HG03039 (cell line): ENCODE measurements at regions not wholly inside any gene's neighbourhood (a gene's known extent, or its start where the extent isn't known, plus 50 kb on each side); places are given as distances from the start of the nearest gene placed in this dataset.

Source experiments
- ATAC-seq: cut with Tn5 transposase; IDR thresholded peaks from one replicate; pipeline ENCODE4 v1.9.1; 2021; ENCODE audit warnings: mild to moderate bottlenecking, moderate library complexity; ENCODE audit not compliant: unreplicated experiment

DNA sequence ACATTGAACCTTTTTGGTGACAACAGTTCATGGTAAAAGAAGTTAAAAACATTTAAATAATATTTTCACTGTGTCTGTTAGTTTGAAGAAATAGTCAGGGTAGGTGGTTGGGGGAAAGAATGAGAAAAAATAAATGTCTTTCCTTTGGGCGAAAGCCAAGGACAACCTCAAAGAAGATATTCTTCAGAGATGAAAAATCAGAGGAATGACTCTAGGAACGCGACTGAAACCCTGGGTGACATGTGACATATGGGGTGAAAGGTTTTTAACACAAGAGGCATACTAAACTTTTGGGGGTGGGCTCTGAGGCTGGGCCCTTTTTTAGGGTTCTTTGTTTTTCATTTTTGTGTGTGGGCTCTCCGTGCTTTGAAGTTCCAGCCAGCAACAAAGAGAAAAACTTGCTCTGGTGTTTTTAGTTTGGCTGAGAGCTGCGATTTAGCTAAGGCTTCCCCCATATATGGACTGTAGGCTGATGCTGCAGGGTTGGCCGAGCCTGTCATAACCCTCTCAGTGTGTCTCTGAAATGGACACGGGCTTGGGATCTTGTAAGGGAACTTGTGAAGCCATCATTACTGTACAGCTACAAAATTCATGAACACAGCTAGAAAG is 610.1 kb upstream of the ARID1B start:
- ATAC-seq: no peak

DNA sequence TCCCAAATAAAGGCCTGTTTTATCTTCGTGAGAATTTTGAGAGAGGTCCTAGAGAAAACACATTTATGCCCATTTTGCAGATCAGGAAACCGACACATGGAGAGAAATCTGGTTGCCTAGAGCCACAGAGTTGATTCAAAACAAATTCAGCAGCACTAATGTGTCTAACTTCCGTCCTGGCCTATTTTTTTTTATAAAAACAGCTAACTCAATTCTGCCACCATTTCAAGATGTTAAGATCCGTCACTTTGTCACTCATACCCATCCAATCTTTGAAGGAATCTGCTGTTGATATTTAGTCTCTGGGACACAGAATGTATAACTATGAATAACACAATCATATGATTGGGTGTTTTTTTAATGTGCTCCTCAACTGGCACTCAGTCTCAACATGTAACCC is 611.1 kb upstream of the ARID1B start:
- ATAC-seq: no peak

DNA sequence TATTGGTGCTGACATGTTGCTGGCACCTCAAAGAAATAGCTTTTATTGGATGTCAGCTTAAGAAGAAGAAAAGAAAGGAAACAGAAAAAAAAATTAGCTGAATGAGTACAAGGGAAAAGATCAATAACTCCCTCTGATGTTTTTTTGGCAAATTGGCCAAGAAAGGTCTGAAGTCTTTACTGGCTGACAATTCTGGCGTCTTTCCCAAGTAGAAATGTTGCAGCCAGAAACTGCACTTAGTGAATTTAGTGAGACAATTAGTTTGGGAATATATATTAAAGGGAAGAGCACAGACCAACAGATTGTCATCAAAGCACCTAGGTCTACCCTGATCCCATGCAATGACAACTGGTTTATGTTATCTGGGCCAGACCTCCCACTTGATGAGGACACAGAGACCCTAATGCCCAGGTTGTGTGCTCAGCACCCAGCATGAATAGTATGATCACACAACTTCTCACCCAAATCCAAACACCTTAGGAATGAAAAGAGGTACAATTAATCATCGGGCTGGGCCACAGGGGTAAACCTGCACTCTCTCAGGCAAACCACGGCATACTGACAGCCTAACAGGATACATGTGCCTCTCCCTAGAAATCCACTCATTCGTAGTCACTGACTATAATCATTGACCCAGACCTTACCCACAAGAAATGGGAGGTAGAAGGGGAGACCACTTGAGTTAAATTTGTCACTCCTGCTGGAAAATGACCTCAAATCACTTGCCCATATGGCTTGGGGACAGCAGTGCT is 612.3 kb upstream of the ARID1B start:
- ATAC-seq: no peak

DNA sequence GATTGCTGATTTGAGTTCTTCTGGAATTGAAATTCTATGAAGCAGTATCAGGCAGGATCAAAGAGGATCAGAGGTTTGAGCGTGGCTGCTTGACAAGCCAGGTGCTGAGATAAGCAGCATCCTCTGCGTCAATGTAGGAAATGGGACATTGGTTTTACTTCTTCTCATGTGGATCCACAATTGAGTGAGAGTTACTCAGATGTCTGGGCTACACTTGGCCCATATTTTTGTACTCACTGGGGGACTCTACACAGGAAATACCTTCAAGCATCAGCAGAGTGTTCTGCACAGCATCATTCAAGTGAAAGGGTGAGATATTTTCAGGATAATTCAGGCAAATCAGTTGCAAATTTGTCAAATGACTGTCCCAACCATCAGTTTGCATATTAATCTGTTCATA is 613.9 kb upstream of the ARID1B start:
- ATAC-seq: no peak

DNA sequence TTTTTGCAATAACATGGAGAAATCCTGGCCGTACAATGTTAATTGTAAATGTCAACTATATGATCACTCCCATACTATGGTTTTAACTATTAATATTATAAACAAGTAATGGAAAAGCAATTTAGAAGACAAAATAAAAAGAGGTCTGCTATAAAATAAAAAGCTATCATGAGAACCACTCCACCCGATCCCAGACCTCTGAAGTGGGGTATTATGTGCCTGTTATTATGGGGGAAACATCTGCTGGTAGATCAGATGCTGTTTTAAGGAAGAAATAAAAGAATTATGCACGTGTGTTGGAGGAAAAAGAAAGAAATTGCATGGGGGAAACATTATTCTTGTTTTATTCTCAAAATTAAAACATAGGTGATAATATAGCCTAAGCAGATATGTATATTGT is 615.7 kb upstream of the ARID1B start:
- no peak for ATAC-seq

DNA sequence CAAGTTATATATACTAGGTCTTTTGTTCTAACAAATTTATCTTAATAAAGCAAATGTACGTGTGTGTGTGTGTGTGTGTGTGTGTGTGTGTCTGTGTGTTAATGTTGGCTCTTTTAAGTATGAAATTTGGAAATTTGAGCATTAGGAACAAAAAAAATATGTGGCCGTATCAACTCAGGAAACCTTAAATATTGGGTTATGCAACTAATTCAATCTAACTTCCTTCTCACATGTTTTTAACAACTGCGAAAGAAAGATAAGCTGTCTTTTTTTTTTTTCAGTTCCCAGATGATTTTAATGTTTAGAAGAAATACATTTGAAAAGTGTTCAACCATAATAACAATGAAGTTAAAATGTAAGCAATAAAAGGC is 616.4 kb upstream of the ARID1B start:
- no peak for ATAC-seq

DNA sequence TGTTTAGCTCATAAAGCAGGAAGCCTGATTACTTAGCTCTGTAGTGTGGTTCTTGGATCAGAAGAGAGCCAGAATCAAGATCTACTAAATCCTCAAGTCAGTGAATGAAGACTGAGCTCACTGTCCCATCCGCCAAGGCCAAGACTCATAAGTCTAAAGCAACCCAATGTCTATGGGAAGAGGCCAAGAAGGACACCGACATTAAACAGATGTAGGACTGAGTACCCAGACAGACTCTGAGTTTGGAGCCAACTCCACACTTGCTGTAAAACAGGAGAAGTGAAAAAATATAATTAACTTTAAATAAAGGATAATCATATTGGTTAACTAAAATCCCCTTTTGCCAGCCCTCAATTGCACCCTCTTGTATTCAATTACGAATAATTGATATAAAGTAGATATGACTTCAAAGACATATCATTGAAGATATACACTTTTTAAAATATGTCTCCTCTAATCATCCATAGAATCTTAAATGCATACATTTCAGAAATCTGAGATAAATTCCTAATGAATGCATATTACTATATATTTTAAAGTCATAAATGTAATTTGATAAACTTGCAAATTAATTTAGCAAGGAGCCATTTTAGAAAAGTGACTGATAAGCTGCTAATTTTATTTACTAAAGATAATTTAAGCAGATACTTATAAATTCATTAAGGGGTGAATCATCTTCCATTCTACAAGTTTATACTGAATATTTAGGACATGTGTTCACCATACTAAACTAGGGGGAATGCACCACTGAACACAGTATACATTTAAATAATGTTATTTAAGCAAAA is 617.0 kb upstream of the ARID1B start:
- no peak for ATAC-seq

DNA sequence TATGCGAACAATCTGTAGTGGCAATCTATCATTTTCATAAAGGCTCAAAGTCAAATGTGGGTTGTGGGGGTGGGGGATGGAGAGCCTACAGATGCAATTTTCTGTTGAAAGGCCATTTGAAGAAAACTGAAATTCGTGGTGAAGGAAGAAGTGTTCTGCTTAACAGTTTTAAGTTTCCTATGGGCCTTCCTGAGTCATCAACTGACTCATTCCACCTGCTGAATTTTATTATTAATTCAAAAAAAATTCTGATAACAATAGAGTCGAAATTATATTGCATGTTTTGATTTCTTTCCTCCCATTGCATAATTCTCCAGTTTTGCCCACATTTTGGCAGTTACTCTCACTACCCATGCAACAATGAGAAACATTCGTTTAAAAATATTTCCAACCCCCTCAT is 622.3 kb upstream of the ARID1B start:
- ATAC-seq: no peak

DNA sequence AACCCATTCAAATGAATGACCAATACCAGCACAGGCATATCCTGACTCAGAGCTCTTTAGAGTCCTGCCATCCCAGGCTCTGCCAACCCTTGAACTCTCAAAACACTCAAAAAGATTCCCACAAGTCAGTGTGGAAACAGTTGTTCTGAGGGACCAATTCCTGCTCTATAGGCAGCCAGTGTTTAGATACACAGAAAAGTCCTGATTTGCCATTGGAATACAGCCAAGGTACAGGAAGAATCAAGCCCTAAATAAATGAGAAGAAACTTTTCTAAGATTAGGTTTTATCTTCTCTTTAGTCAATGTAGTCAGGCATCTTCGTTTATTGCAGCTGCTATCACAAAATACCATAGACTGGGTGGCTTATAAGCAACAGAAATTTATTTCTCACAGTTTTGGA is 626.8 kb upstream of the ARID1B start:
- ATAC-seq: no peak

DNA sequence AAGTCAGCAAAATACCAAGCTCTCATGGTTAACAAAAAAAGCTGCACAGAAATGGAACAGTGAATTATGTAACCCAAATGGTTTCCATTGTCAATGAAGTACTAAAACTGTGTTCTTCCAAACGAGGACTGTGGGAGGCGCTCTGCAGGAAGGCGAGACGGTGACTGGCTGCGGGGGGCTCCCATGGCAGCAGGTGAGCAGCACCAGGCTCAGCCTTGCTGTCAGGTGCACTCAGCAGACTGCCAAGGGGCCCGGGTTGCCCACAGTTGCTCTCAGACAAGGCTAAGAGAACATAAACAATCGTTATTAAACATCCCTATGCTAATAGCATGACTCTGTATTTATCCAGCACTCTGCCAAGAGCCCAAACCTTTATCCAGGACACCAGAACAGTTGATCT is 630.3 kb upstream of the ARID1B start:
- ATAC-seq: no peak

DNA sequence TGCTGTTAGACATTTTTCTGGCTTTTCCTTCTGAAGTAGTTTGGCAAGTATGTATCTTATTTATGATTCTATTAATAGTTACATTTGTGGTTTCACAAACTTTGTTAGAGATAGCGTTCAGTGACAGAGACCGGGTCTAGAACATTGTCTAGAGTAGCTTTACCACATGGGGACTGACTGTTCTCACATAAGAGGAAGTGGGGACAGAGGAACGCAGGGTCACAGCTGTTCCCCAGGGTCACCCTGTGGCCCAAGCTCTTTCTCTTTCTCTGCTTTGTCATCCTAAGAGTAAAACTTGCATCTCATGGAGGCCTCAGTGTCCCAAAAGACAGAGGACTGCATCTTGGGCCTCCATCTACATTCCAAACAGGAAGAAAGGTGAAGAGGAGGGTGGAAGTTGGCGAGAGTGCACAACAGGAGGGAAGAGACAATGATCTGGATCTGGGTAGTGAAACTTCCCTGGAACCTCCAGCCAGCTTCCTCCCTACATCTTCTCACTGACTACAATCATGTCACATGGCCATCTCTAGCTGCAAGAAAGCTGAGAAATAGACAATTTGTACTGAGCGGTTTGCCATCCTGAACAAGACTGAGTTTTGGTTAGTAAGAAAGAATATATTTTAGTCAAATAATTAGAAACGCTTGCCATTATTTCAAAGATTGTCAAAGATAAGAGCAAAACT is 645.8 kb upstream of the ARID1B start:
- peak; percentile 90 for ATAC-seq

DNA sequence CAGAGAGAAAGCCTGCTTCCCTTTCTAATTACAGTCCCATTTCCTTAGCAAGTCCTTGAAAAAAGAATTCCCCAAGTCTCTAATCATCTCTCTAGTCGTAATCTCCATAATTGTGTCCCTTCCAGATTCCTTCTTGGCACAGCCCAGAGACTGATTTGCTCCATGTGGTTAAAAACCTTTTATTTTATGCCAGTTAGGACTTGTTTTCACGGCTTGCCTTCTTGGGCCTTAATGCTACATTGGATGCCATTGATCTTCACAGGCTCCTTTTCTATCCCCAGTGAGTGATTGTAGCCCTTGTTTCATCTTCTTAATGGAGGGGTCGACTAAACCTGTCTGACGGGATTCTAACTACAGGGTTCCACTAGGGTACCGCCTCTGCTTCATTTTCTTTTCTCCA is 650.6 kb upstream of the ARID1B start:
- no peak for ATAC-seq

DNA sequence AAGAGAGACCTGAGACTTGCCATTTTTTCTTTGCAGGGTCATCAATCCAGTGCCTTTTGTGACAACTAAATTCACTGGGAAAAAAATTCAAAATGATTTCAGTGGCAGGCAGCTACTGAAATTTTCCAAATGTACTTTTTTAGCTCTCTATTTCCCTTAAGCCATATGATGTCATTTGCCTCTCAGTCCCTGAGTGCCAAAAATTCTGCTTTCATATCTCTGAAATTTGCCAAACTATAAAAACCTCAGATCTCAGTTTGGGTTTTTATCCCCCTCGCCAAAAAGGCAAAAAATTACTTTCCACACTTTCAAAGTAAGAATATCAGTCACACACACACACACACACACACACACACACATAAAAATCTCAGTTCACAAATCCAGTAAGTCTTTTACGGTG is 651.3 kb upstream of the ARID1B start:
- no peak for ATAC-seq

DNA sequence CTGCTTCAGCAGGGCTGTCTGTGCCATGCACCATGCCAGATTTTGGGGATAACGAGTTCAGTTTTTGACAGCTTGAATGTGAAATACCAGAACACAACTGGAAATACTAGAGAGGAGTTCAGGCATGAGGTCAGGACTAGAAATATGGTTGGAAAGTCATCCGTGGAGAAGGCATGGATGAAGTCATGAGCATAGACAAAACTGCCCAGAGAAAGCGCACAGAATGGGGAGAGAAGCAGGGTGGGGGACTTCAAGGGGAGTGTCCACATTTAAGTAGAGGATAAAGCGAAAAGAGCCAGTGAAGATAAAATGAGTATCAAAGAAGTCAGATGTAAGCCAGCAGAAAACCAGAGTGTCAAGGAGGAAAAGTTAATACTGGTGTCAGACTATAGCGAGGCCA is 653.4 kb upstream of the ARID1B start:
- ATAC-seq: no peak

DNA sequence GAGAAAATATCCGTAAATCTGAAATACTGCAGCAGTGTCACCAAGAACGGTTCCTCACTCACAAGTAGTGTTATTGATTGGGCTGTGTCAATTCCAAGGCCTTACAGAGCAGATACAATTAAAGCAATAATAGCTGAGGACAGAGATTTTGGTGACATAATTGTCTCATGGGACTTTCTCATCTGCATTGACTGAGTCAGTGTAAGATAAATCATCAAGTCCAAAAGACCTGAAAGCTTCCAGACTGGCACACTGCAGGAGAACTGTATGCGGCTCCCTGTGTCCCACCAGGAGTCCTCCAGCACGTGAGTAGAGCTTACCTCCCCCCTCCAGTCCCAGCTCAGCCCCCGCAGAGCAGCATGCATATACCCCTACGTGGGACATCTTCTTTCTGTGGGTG is 655.2 kb upstream of the ARID1B start:
- no peak for ATAC-seq

DNA sequence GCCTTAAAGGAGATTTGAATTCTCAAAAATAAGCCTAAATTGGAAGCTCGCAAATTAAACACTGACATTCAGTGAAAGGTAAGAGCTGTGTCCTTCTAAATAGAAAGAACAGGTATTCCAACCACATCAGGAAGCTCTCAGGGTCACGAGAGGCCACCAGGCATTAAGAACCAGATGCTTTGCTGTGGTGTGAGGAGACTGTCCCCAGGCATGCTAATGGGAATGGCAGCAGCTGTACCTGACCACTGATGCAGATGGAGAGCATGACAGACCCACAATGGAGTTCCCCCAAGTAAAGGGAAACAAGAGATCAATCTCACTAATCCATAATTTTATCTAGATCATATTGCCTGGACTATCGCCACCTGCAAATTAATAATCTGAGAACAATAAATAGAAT is 658.9 kb upstream of the NOX3 start:
- no peak for ATAC-seq

DNA sequence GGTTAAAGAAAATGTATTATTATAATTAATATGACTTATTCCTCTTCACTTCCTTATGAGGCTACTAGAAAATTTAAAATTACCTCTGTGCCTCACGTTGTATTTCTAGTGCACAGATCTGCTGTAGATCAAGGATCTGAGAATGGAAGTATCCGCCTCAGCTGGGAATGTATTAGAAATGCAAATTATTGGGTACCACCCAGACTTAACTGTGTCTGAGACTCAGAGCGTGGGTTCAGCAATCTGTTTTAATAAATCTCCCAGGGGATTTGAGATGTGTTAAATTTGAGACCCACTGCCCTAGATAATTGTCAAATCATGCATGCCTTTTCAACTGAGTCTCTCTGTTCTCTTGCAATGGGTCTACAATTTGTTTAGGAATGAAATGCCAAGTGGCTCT is 658.0 kb upstream of the NOX3 start:
- ATAC-seq: no peak

DNA sequence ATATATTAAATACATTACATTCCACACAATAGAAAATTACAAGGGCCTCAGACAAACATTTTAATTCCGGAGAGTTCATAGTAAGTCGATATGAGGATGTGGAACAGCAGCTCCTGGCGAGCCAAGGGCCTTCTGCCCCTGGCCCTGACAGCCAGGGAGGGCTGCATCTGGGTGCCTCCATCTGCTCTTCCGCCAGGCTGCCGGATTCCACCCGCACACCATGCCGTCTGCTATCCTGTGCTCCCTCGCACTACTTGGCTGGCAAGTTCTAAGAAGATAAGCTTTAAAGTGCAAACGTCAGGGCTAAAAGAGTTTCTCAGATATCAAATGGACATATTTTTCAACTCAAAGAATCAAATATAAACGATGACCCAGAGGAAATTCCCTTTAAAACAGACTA is 656.3 kb upstream of the NOX3 start:
- no peak for ATAC-seq

DNA sequence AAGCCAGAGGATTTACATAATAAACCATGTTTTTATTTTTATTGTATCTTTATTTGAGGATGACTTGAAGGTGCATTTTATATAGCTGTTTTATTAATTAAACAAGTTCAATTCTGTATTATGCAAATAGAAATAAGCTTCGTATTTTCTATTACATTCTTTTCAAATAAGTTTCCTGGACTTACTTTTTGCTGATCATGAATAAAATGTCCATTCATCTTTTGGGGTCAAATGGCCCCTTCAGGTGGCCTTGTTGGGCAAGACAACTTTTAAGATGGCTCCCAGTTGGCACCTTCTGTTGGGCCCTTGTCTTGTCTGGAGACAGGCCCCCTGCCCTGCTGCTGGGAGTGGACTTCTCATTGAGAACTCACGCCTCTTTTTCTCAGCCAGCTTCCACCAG is 654.6 kb upstream of the NOX3 start:
- ATAC-seq: no peak

DNA sequence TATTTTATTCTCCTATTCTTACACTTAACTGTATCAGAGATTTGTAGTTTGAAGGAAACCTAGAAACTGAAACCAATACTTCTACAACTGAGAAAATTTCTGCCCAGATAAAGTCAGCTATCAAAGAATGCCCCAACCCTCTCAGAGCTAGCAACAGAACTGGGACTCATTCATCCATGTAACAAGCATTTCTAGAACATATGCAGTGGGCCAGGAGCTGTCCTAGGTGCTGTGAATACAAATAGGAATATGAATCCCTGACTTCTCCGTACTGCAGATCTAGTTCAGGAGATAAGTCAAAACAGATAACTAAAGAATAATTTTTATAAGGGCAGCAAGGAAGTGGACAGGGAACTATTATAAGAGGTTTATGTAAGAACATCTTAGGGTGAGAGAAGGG is 654.1 kb upstream of the NOX3 start:
- ATAC-seq: no peak

DNA sequence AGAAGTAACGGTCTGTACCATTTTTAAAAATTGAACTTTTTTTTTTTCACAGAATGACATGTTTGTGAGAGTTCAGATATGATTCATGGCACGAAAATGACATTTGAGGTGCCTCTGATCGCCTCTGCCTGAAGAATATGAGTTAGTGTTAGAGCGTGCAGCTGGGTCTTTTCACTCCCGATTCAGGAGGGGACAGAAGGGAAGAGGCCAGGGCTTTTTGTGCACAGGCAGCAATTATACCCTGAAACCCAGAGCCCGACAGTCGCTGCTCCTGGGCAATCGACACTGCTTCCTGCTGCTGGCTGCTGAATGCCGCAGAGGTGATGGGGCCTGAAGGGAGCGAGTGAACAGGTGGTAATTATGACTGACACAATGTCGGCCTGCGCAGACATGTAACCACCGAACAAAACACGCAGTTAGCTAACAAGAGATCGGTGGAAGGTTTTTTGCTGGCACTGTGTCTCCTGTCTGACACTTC is 652.0 kb upstream of the NOX3 start:
- ATAC-seq: no peak

DNA sequence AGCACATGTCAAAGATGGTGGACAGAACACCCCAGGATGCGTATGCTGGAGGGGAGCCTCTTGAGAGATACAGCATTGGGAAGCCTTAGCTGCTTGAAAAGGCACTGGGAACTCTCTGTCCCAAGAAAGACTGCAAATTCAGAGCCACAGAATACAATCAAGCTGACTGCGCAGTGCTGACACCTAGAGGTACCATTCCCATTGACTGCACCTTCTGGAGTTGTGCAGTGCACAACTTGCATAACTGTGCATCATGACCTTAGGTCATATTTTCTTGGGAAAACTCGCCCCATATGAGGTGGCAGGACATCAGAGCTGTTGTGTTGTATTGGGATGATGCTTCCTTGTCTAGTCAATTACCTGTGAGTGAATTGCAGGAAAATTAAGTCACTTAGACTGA is 646.5 kb upstream of the NOX3 start:
- no peak for ATAC-seq
